Left cardiac atrium (tissue), 4 donors: ENCODE measurements at regions not wholly inside any gene's neighbourhood (a gene's known extent, or its start where the extent isn't known, plus 50 kb on each side); places are given as distances from the start of the nearest gene placed in this dataset.
"Not testable (repeated sequence)": the region's sequence is repeated elsewhere in the genome, so short reads cannot be mapped to it uniquely, and the experiment has no call there.

Source experiments
- ATAC-seq, 2 donors: fragments of 200-7000 bp; cut with Tn5 transposase; one replicate each; pipeline ENCODE4 v1.9.1; 2020; ENCODE audit warnings: mild to moderate bottlenecking in 2 of 2, moderate library complexity in 2 of 2
- DNase-seq: peaks from one replicate; pipeline ENCODE4 v3.0.0-alpha.2; 2020
- intact Hi-C, 2 donors: fragments of 100-400 bp; cut with DNase I; formaldehyde crosslinking; loops; one replicate each; pipeline versions ENCODE4 v1.14.1 to v1.15.1; 2022 to 2023
- donor health status: DM: no; HTN: yes; CAD: no.
- donor health status: DM: no; HTN: yes; CAD: no; lungs with severe emphysema.
- donor health status: DM: yes; HTN: yes; CAD: no.
- donor health status: Dilated cardiomyopathy.

DNA sequence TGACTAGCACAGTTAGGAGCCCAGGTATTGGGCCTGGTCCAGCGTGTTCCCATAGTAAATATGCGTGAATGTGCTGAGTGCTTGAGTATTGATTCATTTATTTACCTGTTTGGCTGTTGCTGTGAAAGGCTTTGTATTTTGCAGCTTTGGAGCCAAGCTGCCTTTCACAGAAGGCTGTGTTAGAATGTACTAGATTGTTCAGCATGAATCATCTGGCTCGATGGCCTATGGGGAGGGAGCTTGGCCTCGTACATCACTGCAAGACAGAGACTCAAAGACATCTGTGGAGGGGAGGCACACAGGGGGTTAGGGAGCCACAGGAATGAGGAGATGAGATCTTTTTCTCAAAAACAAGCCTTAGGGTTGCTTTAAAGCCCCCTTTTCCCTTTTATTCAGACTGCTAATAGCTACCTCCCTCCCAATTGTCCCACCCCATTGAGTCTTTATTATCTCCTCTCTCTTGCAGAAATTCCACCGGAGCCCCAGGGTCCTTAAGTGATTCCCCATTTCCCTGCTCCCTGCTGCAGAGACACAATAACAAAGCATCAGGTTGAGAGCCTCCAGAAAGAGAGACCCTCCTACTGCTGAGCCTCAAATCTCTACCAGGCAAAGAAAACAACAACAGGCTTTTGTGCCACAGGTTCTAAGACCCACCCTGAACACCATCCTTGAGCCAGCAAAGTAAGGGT lies 307.2 kb downstream of the ABCC12 start:
- intact Hi-C loops = no loop called here
- DNase-seq = no peak
- ATAC-seq = no peak

DNA sequence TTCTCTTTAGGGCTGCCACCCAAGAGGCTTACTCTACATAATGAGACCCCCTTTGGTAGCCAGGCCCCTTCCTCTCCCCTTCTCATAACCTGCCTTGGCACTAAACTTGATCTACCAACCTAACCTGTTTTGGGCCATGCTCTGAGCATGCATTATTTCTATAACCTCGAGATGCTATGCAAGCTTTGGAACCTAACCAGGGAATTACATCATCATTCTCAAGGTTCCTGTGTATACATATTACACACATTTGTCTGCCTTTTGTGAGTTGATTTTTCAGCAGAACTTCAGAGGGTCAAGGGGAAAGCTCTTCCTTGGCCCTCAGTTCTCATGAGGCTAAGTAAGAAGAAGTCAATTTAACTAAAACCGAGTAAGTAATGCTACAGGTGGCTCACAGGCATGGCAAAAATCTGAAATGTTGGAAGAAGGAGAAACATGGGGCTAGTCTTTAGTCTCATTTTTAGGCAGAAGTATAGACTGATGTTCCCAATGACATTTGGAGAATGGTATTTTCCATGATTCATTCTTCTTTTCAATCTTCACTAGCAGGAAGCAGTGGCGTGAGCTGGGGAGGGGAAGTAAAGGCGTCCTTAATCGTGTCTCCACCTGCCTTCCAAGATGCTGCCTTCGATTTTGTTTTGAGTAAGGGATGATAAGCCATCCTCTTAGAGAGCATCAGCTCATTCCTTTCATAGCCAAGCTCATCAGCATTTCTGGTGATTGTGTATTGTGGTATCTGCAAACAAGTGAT lies 308.4 kb downstream of the ABCC12 start:
- DNase-seq (no peak), ATAC-seq (no peak)
- intact Hi-C loops = no loop called here

GRCh38 chr16:47834485-47835024 lies 321.2 kb downstream of the ABCC12 start:
- DNase-seq (no peak), ATAC-seq (no peak)
- intact Hi-C loops = no loop called here

GRCh38 chr16:47833771-47834170 lies 322.0 kb downstream of the ABCC12 start:
- ATAC-seq = no peak
- intact Hi-C loops = no loop called here
- no peak for DNase-seq

DNA sequence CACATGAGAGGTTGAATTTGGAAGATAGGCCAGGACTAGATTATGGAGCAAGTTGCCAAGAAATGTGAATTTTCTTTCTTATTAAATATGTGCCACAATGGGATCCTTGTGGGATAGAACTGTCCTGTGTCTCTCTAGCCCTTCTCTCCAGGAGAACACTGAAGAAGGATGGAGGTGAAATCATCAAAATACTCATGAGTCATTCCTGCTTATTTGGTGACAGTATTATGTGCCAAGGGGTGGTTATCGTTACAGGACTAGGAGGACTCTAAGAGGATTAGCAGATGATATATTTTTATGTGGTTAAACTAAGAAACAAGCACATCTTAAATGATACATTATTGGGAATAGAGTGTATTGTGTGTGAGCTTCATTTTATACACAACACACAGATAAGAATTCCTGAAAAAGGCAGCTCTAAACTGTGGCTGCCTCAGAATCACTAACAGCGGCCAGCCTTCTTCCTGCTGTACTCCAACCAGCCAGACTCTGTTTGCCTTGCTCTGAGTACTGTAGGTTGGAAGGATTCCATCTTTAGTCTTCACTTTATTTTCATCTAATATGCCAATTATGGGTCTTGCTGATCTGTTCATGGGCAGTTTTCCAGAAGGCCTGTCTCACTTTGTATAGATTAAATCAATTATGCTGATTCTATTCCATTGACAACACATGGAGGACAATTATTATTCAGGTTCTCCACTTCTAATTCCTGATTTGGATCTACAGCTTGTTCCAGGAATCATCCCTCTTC lies 325.8 kb downstream of the ABCC12 start:
- intact Hi-C loops = no loop called here
- DNase-seq (no peak), ATAC-seq (no peak)

DNA sequence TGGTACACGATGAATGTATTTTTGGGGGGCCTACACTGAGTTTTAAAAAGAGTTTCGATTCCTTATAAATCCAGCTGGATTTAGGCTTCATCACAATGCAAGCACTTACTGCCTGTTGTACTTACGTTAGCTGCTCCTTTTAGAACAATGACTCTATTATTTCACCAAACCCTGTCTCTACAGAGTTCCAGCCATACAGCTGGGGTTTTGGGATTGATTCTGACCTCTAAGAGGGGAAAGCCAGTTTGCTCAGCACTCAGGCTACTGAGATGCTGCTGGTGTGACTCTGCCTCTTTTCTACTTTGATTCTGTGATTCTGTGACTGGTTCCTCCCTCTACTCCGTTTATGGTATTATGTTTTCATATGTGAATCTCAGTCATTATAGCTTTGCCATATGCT lies 329.7 kb downstream of the ABCC12 start:
- DNase-seq (no peak), ATAC-seq (no peak)
- intact Hi-C loops = no loop called here

- DNase-seq (no peak), ATAC-seq (no peak)
- intact Hi-C loops = no loop called here
Observed at GRCh38 chr16:47817048-47817447, 338.7 kb downstream of the ABCC12 start.

- DNase-seq (no peak), ATAC-seq (no peak)
- intact Hi-C loops = no loop called here
Observed at GRCh38 chr16:47816511-47816910, 339.3 kb downstream of the ABCC12 start.

DNA sequence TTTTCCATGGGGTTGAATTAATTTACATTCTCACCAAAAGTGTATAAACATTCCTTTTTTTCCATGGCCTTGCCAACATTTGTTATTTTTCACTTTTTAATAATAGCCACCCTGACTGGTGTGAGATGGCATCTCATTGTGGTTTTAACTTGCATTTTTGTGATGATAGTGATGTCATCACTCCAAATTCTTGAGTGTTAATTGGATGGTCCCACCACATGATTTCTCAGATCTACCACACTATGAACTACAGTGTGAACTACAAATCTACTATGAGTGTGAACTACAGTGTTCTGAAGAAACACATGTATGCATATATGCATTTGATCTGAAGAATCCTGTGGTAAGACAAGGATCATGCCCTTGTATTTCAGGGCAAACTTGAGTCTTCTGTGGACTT lies 340.1 kb downstream of the ABCC12 start:
- no peak for ATAC-seq
- DNase-seq = no peak
- intact Hi-C loops = loop anchor here in 1 of 2 donors (2.0 kb wide), 1 partner anchor 73 kb away; no protein-coding TSS in a partner anchor

GRCh38 chr16:47811758-47812157 lies 344.0 kb downstream of the ABCC12 start:
- ATAC-seq, intact Hi-C loops, DNase-seq: not testable (repeated sequence)

DNA sequence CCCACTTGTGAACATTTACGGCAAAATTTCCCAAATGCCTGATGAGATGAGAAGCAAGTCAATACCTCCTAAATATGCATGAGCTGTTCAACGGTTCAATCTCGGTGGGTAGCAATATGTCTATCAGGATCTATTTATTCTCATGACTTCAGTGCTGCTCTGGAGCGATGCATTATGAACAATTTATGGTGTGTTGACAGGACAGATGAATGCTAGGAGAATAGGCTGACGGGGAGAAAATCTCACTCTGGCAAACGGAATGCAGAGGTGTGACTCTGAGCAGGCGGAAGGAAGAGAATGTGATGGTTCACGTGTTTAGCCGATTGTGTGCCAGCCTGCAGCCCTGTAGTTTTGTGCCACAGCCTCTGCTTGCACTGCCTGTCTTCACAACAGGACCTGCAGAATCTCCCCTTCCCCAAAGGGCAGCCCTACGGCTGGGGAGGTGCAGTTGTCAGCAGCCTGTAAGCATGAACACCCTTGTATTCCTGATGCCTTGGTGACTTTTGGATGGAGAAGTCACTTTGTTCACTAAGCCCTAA lies 345.2 kb downstream of the PHKB start:
- ATAC-seq (no peak), DNase-seq (no peak)

DNA sequence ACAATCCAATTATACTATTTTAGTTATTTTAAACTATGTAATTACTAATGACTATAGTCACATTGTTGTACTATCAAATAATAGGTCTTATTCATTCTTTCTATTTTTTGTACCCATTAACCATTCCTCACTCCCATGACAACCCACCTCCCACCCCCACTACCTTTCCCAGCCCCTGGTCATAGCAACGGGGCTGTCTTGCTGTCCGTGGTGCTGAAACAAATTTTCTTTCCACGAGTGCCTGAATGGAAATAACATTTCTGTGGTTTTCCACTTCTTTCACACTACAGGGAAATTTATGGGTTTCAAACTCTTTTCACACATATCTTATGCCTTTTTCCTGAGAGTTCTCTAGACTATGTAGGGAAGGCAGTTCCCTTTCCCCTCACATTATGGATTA lies 326.6 kb downstream of the PHKB start:
- DNase-seq (no peak), ATAC-seq (no peak)
- intact Hi-C loops = no loop called here

More for the DNA sequence above, 345.2 kb downstream of the PHKB start:
- intact Hi-C loops = no loop called here

GRCh38 chr16:47781673-47782072 lies 320.5 kb downstream of the PHKB start:
- intact Hi-C loops = no loop called here
- no peak for DNase-seq
- no peak for ATAC-seq

GRCh38 chr16:47780213-47780875 lies 319.2 kb downstream of the PHKB start:
- DNase-seq = no peak
- intact Hi-C loops = no loop called here
- ATAC-seq = no peak

DNA sequence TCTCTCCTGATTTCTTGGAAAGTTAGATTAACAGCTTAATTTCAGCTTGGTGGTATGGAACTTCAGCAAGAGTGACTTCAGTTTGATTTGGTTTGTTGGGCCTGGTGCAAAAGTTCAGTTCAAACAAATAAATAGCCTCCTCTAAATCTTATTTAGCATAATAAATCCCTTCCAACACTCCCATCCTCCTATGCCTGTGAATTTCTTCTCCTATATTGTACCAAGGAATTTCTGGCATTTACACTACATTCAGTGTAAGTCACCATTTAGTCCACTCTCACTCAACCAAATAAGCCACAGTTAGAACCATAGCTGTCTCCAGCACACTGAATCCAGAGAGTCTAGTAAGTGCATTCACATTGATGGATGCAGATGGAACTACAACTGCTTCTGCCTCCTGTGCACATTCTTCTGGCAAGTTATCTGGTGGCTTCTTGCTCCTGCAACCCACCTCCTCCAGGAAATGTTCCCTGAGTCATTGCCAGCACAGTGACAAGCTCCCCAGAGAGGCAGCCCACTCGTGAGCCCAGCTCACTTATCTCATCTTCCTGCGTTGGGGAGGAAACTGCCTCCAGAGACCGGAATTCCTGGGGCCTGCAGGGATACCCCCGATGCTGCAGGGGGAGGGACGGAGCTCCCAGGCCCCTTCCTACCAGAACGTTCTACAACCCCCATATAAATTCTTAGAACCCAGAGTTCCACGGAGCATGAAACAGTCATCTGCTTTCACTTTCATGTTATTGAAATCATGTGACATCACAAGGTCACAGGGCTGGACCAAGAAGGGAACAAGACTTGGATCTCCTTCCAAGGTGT lies 318.3 kb downstream of the PHKB start:
- ATAC-seq (peak; percentile 23 to 27), DNase-seq (no peak)
- intact Hi-C loops = no loop called here

DNA sequence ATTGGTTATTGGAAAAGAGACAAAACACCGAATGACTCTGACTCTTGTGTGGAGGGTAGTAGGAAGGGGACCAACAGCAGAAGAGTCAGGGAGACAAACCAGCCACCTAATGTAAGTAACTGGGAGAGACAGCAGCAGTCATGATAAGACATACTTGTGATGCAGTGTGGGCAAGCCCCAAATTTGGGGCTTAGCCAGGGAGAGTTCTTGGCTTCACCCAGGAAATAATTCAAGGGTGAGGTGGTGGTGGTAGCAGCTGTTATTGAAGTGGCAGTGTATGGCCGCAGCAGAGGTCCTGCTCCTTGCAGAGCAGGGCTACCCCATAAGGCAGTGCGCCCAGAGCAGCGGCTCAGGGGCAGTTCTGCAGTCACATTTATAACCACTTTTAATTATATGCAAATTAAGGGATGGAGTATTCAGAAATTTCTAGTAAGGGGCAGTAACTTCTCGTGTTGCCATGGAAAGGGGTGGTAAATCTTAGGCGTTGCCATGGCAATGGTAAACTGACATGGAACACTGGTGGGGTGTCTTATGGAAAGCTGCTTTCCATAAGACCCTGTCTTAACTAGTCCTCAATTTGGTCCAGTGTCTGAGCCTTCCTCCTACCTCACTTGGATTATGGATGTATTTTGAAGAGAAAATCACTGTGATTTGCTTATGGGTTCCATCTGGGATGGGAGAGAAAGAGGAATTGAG lies 317.1 kb downstream of the PHKB start:
- no peak for ATAC-seq
- DNase-seq = no peak
- intact Hi-C loops = no loop called here

DNA sequence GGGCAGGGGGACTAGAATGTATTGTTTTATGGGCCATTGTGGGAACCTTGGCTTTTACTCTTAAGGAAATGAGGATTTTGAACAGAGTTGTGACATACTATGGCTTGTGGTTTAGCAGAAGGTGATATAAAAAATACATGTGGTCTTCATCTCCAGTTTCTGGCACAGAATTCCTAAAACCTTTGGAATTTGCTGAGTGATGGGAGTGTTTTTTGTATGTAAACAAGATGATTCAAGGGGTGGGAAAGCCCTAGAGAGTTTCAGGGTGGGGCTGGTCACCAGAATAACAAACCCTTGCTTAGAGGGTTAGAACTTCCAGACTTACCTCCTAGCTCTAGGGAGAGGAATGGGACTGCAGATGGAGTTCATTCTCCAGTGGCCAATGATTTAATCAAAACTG lies 316.1 kb downstream of the PHKB start:
- intact Hi-C loops = no loop called here
- DNase-seq (no peak), ATAC-seq (no peak)

DNA sequence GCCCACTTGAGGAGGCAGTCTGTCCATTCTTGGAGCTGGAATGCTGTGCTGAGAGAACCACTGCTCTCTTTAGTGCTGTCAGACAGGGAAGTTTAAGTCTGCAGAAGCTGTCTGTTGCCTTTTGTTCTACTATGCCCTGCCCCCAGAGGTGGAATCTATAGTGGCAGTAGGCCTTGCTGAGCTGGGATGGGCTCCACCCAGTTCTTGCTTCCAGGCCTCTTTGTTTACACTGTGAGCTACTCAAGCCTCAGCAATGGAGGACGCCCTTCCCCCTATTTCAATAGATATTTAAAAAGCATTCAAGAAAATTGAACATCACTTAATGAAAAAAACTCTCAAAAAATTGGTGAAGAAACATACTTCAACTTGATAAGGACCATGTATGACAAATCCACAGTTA lies 313.5 kb downstream of the PHKB start:
- DNase-seq (no peak), ATAC-seq (no peak)
- intact Hi-C loops = no loop called here
